Sigmoid colon (tissue), 3 donors: ENCODE measurements at regions not wholly inside any gene's neighbourhood (a gene's known extent, or its start where the extent isn't known, plus 50 kb on each side); places are given as distances from the start of the nearest gene placed in this dataset.

Experiments
- CTCF ChIP-seq, 4 experiments: fragments of 450-650 bp in 3 of 4; fragments of 200-600 bp in 1 of 4; IDR thresholded peaks; one replicate each; pipeline ENCODE4 v1.5.1; 2016 to 2019; ENCODE audit warnings: antibody characterized with exemption in 4 of 4, mild to moderate bottlenecking in 3 of 4, moderate library complexity in 2 of 4
- POLR2A ChIP-seq, 2 donors: fragments of 450-650 bp; IDR thresholded peaks; one replicate each; pipeline ENCODE4 v1.6.1; 2016; ENCODE audit warnings: antibody characterized with exemption in 2 of 2, mild to moderate bottlenecking in 2 of 2, moderate library complexity in 2 of 2

- TF ChIP-seq POLR2A (IDR thresholded peaks at IDR 0.05) (no peak), CTCF (IDR thresholded peaks at IDR 0.05) (no peak)
These were observed 274.9 kb upstream of the SOX5 start for GRCh38 chr12:24224401-24224800.
